Cardiac fibroblast (primary cell): ENCODE measurements at regions not wholly inside any gene's neighbourhood (a gene's known extent, or its start where the extent isn't known, plus 50 kb on each side); places are given as distances from the start of the nearest gene placed in this dataset.

Experiments
- DNase-seq, 2 donors: peaks; one replicate each; pipeline versions ENCODE4 v3.0.0 to v3.0.0-alpha.2; 2010; ENCODE audit warnings: low read depth in 2 of 2
- H3K4me3 ChIP-seq, 2 donors: replicated peaks in 1 of 2; 1 replicate in 1 of 2; 2 replicates in 1 of 2; pipeline ENCODE4 v1.5.1; 2011; ENCODE audit warnings: low read depth in 2 of 2, low read length in 2 of 2, mild to moderate bottlenecking in 2 of 2, moderate library complexity in 1 of 2
- TF ChIP-seq, protein P1 (sequence below): IDR thresholded peaks from one replicate; pipeline ENCODE4 v1.5.1; 2011; ENCODE audit warnings: low read depth, mild to moderate bottlenecking, low read length, inconsistent platforms

DNA sequence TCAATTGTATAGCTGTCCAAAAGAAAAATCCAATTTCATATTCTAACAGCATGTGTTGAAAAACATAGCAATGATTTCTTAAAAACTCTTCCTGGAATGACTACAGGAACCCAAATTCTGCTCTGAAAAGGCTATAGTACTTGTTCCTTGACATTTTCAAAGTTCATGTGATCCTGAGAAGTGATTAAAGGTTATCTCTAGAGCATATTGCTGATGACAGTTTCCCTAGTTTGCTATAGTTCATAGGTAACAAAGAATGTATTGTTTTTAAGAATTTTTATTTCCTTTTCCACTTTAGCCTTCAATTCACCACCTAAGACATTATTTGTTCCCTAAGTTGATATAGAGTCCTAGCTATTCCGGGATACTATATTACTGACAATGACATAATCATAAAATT lies 1614.6 kb downstream of the PCDH7 start:
- no peak overlapping the region for H3K4me3 ChIP-seq
- DNase-seq = no peak
- TF ChIP-seq, protein P1, sequence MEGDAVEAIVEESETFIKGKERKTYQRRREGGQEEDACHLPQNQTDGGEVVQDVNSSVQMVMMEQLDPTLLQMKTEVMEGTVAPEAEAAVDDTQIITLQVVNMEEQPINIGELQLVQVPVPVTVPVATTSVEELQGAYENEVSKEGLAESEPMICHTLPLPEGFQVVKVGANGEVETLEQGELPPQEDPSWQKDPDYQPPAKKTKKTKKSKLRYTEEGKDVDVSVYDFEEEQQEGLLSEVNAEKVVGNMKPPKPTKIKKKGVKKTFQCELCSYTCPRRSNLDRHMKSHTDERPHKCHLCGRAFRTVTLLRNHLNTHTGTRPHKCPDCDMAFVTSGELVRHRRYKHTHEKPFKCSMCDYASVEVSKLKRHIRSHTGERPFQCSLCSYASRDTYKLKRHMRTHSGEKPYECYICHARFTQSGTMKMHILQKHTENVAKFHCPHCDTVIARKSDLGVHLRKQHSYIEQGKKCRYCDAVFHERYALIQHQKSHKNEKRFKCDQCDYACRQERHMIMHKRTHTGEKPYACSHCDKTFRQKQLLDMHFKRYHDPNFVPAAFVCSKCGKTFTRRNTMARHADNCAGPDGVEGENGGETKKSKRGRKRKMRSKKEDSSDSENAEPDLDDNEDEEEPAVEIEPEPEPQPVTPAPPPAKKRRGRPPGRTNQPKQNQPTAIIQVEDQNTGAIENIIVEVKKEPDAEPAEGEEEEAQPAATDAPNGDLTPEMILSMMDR = no peak

DNA sequence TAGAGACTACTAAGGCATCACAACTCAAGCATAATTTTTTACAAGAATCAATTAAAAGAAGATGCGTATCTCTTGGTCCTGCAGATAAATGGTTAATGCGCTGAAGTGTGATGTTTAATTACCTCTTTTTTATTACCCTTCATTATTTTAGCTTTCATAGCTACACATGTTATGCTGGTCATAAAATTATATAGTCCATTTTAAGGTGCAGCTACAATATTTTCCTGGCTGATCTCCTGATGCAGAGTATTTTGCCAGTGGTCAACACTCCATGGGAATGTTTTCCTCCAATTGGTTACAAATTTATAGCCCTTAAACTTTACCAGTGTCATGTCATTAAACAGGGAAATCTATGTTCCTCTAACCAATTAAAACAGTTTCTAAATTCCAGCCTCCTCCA lies 1617.2 kb downstream of the PCDH7 start:
- DNase-seq = no peak
- no peak overlapping the region for H3K4me3 ChIP-seq

DNA sequence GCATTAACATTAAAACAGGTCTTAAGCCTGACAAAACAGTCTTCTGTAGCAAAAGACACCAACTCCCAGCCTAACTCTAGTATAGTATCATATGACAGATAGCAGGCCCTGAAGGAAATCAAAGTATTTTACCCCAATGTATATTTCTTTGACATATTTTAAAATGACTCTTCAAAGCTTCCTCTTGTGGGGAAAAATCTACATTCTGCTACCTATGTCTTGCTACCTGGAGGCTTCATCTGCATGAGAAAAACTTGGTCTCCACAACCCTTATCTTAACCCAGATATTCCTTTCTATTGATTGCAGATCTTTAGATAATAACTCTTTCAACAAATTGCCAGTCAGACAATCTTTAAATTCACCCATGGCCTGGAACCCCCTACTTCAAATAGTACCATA lies 1620.4 kb downstream of the PCDH7 start:
- TF ChIP-seq, protein P1 = no peak
- H3K4me3 ChIP-seq = no peak overlapping the region
- DNase-seq = no peak

More for the DNA sequence above, 1617.2 kb downstream of the PCDH7 start:
- TF ChIP-seq, protein P1 = no peak

DNA sequence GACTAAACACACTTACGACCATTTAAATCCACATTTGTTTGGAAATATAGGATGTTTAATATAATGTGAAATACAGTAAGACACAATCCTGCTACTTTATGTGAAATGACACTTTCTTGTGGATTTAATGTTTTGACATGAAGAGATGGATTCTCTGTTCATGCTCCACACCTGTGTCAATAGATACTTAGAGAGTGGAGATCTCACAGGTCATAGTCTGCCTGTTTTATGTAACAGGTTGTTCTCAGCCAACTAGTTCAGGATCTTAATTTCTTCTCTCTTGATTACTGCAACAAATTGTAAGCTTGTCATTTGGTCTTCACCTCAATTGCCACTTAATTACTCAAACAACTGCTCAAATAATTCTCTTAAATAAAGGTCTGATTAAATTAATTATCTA lies 1621.2 kb downstream of the PCDH7 start:
- TF ChIP-seq, protein P1 = no peak
- no peak overlapping the region for H3K4me3 ChIP-seq
- no peak for DNase-seq

DNA sequence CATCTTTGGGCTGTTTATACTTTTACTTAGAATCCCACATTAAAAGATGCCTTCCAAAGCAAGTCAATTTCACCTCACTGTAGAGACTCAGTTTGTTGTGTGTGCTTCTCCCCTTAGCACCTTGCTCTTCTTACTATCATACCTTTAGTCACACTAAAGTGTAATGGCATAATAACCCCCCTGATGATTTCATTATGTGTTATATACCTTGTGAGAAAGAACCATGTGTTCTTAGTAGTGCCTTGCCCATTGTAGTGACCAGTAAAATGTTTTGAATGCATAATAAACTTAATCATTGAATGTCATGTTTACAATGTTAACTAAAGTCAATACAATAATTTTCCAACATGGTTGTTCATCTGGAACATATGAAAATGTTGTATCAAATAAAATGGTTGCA lies 1621.9 kb downstream of the PCDH7 start:
- TF ChIP-seq, protein P1 = no peak
- no peak overlapping the region for H3K4me3 ChIP-seq
- no peak for DNase-seq

DNA sequence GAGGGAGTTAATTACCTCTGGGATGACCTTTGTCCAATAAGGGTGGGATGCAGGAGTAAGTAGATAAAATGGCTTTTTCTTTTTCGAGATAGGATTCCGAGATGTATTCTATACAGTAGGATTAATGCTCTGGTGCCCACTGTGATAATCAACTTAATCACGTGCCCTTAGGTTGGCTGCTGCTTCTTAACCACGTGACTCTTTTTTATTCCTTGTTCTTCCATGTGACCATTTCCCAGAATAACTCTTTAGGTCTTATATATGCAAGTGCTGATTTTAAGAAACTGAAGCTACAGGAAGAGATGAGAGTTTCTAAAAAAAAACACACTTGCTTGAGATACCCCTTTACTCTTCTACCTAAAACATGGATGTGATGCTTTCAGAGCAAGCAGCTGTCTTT lies 1628.9 kb downstream of the PCDH7 start:
- TF ChIP-seq, protein P1 = no peak
- no peak overlapping the region for H3K4me3 ChIP-seq
- no peak for DNase-seq

DNA sequence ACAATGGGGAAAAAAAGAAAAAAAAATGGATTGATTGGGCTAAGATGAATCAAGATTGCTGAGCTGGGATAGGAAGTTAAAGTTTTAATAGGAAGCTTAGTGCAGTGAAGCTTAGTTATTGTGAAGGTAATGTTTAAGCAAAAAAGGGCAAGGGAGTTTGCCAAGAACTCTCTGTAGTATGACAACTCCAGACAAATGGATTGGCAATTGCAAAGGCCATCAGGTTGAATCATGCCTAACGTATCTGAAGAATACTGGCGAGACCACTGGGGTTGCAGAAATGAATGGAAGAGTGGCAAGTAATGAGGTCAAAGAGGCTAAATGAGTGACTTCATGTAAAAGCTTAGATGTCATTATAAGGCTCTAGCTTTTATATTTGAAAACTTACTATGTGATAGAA lies 1654.0 kb downstream of the PCDH7 start:
- TF ChIP-seq, protein P1 = no peak
- DNase-seq = no peak
- no peak overlapping the region for H3K4me3 ChIP-seq
